ENCODE measurements at regions not wholly inside any gene's neighbourhood (a gene's known extent, or its start where the extent isn't known, plus 50 kb on each side); places are given as distances from the start of the nearest gene placed in this dataset.

GRCh38 chr16:29139261-29139802 is 154.5 kb downstream of the LAT start:
- TF ChIP-seq CTCF (IDR thresholded peaks at IDR 0.05): no peak
- TF ChIP-seq EZH2phosphoT487 (IDR thresholded peaks at IDR 0.05): no peak
- TF ChIP-seq EZH2 (IDR thresholded peaks at IDR 0.05): no peak
